Loucy (cell line): ENCODE measurements at regions not wholly inside any gene's neighbourhood (a gene's known extent, or its start where the extent isn't known, plus 50 kb on each side); places are given as distances from the start of the nearest gene placed in this dataset.

Experiments
- H2AFZ ChIP-seq: fragments of 200-600 bp; sonication (generic); 2 replicates; pipeline ENCODE4 v1.6.0; 2016; ENCODE audit warnings: antibody characterized with exemption, mild to moderate bottlenecking, low read length, moderate library complexity
- H3F3A ChIP-seq: fragments of 200-600 bp; 2 replicates; pipeline ENCODE4 v1.6.0; 2016; ENCODE audit warnings: antibody characterized with exemption, low read depth, mild to moderate bottlenecking
- H3K27me3 ChIP-seq: fragments of 200-600 bp; sonication (generic); 2 replicates; pipeline ENCODE4 v1.6.1; 2014; ENCODE audit warnings: low read length, mild to moderate bottlenecking; ENCODE audit not compliant: insufficient read depth, poor library complexity, severe bottlenecking
- H3K36me3 ChIP-seq: fragments of 200-600 bp; sonication (generic); 2 replicates; pipeline ENCODE4 v1.6.1; 2016; ENCODE audit warnings: low read length; ENCODE audit not compliant: insufficient read depth
- H3K4me1 ChIP-seq: fragments of 200-600 bp; sonication (generic); 2 replicates; pipeline ENCODE4 v1.5.1; 2014; ENCODE audit warnings: low read length, mild to moderate bottlenecking; ENCODE audit not compliant: insufficient read depth, poor library complexity, severe bottlenecking
- H3K4me2 ChIP-seq: fragments of 200-600 bp; sonication (generic); 2 replicates; pipeline ENCODE4 v1.6.0; 2014; ENCODE audit warnings: antibody characterized with exemption, low read length, low read depth, mild to moderate bottlenecking; ENCODE audit not compliant: poor library complexity, severe bottlenecking
- H3K4me3 ChIP-seq: fragments of 200-600 bp; sonication (generic); 2 replicates; pipeline ENCODE4 v1.5.1; 2014; ENCODE audit warnings: low read length, mild to moderate bottlenecking, mixed read lengths; ENCODE audit not compliant: poor library complexity, severe bottlenecking
- H3K79me2 ChIP-seq: fragments of 200-600 bp; sonication (generic); 2 replicates; pipeline ENCODE4 v1.6.1; 2014; ENCODE audit warnings: low read length; ENCODE audit not compliant: insufficient read depth
- H3K9ac ChIP-seq: fragments of 200-600 bp; sonication (generic); 2 replicates; pipeline ENCODE4 v1.6.0; 2014; ENCODE audit warnings: mild to moderate bottlenecking, low read depth, low read length, moderate library complexity; ENCODE audit not compliant: poor library complexity, severe bottlenecking
- H3K9me2 ChIP-seq: fragments of 200-600 bp; sonication (generic); replicated peaks from 2 replicates; pipeline ENCODE4 v1.6.1; 2016; ENCODE audit warnings: low read depth, low read length, mixed read lengths
- H3K9me3 ChIP-seq: fragments of 200-600 bp; sonication (generic); 2 replicates; pipeline ENCODE4 v1.6.1; 2014; ENCODE audit warnings: mild to moderate bottlenecking, antibody characterized with exemption, low read length, low read depth; ENCODE audit not compliant: insufficient read depth
- H4K20me1 ChIP-seq: fragments of 200-600 bp; sonication (generic); 2 replicates; pipeline ENCODE4 v1.6.0; 2014; ENCODE audit warnings: antibody characterized with exemption, low read length, mild to moderate bottlenecking; ENCODE audit not compliant: insufficient read depth, poor library complexity, severe bottlenecking
- EZH2phosphoT487 ChIP-seq: fragments of 200-600 bp; IDR thresholded peaks from 2 replicates; pipeline ENCODE4 v1.6.1; 2018; ENCODE audit warnings: antibody characterized with exemption, mild to moderate bottlenecking, moderate library complexity, borderline replicate concordance
- TF ChIP-seq, protein P1 (sequence below): fragments of 200-600 bp; sonication (generic); conservative IDR thresholded peaks from 2 replicates; pipeline ENCODE4 v1.5.1; 2014; ENCODE audit warnings: mild to moderate bottlenecking, antibody characterized with exemption, low read length

DNA sequence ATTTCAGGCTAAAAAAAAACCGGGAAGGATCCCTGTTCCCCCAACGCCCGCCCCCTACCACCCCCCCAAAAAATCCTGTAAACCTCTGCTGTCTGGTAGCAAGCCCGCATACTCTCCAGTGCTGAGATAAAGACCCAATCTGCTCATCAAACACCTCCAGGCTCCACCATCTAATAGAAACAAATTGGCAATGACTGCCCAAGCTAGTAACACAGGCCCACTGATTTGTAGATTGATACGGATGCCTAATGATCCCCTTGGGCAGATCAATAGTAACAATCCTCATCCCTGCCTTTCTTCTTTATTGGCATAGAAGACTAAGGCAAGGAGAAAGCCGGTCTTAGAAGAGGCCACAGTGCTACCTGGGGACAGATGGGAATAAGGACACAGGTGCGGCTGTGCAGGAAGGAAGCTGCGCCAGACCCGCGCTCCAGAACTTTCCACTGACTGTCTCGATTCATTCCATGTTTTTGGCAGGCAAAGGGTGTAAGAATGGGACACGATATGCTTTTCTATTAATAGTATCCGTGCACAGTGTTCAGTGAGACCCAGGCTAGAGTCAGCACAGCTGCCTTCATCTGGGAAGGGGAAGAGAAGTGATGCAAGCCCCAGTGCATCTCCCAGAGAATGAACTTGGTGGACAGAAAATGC lies 407.6 kb upstream of the PSMD7 start:
- no peak overlapping the region for H3K9ac ChIP-seq
- no peaks in the 10 kb centered on the region for H3K9me2 ChIP-seq
- no peak overlapping the region for H3K4me3 ChIP-seq
- H3K4me1 ChIP-seq, result peaks cover 11% of the 10 kb centered on the region
- no peaks in the 10 kb centered on the region for H3K36me3 ChIP-seq
- no peaks in the 10 kb centered on the region for H3F3A ChIP-seq
- no peaks in the 10 kb centered on the region for H3K9me3 ChIP-seq
- H2AFZ ChIP-seq, result no peak overlapping the region
- H4K20me1 ChIP-seq, result no peaks in the 10 kb centered on the region
- H3K79me2 ChIP-seq, result no peaks in the 10 kb centered on the region
- TF ChIP-seq, protein P1, sequence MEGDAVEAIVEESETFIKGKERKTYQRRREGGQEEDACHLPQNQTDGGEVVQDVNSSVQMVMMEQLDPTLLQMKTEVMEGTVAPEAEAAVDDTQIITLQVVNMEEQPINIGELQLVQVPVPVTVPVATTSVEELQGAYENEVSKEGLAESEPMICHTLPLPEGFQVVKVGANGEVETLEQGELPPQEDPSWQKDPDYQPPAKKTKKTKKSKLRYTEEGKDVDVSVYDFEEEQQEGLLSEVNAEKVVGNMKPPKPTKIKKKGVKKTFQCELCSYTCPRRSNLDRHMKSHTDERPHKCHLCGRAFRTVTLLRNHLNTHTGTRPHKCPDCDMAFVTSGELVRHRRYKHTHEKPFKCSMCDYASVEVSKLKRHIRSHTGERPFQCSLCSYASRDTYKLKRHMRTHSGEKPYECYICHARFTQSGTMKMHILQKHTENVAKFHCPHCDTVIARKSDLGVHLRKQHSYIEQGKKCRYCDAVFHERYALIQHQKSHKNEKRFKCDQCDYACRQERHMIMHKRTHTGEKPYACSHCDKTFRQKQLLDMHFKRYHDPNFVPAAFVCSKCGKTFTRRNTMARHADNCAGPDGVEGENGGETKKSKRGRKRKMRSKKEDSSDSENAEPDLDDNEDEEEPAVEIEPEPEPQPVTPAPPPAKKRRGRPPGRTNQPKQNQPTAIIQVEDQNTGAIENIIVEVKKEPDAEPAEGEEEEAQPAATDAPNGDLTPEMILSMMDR, result no peak
- TF ChIP-seq EZH2phosphoT487, result no peak
- no peak overlapping the region for H3K4me2 ChIP-seq
- H3K27me3 ChIP-seq, result no peaks in the 10 kb centered on the region

DNA sequence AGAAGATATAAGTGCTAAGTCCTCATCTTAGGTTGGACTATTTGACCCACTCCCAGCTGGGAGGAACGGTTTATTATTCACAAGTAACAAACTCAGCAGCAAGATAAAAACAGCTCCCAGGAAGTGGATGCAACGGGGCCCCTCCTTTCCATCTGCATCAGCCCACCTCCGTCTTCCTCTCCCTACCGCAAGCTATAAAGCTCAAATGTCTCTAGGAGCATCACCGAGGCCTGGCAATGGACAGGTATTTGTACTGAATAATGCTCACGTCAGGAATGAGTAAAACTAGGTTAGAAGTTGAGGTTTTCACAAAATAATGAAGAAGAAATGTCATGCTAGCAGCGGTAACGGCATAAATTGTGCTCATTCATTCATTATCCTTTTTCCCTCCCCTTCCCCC lies 408.7 kb upstream of the PSMD7 start:
- no peaks in the 10 kb centered on the region for H3K27me3 ChIP-seq
- no peaks in the 10 kb centered on the region for H3K9me2 ChIP-seq
- peaks cover 11% of the 10 kb centered on the region for H3K4me1 ChIP-seq
- no peak overlapping the region for H2AFZ ChIP-seq
- H3K4me3 ChIP-seq, result no peak overlapping the region
- no peaks in the 10 kb centered on the region for H4K20me1 ChIP-seq
- no peak overlapping the region for H3K4me2 ChIP-seq
- no peaks in the 10 kb centered on the region for H3K79me2 ChIP-seq
- no peaks in the 10 kb centered on the region for H3F3A ChIP-seq
- no peaks in the 10 kb centered on the region for H3K36me3 ChIP-seq
- no peak for TF ChIP-seq EZH2phosphoT487
- H3K9me3 ChIP-seq, result no peaks in the 10 kb centered on the region
- H3K9ac ChIP-seq, result no peak overlapping the region

DNA sequence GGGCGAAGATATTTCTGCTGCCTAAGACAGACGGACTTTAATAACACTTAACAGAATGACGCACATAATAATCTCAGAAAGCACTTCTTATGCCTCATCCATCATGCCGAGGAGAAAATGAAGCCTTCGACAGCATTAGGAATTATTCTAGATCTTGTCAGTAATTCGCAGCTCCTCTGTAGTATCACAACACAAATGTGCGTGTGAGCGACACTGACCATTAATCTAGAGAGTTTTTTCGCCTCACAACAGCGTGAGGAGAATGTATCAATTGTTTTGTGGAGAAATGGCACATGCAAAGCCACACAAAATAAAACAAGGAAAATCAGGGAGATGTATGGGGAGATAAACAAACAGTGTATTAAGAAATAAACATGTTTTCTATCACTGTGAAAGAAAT lies 410.2 kb upstream of the PSMD7 start:
- H3K4me1 ChIP-seq, result peaks cover 8% of the 10 kb centered on the region
- H3K9me2 ChIP-seq, result no peaks in the 10 kb centered on the region
- no peaks in the 10 kb centered on the region for H3F3A ChIP-seq
- H3K79me2 ChIP-seq, result no peaks in the 10 kb centered on the region
- no peak overlapping the region for H2AFZ ChIP-seq
- H3K9me3 ChIP-seq, result no peaks in the 10 kb centered on the region
- no peaks in the 10 kb centered on the region for H3K27me3 ChIP-seq
- no peak overlapping the region for H3K4me2 ChIP-seq
- no peak overlapping the region for H3K9ac ChIP-seq
- H3K36me3 ChIP-seq, result no peaks in the 10 kb centered on the region
- TF ChIP-seq EZH2phosphoT487, result no peak
- TF ChIP-seq, protein P1, result no peak
- no peaks in the 10 kb centered on the region for H4K20me1 ChIP-seq
- H3K4me3 ChIP-seq, result no peak overlapping the region

DNA sequence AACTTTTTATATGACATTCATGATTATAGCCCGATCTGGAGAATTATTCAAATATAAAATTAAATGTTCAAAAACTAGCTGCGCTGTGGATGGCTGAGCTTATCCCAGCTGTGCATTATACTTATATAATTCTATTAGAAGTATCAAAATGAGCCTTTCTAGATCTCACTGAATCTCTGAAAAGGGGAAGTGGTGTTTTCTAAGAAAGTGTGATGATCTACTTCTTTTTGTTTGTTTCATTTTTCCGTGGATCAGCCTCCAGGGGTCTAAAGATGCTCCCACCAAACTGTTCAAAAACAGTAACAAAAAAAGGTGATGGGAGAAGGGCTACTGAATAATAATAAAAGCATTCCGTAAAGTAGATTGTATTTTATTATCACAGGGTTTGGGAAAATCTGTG lies 411.3 kb upstream of the PSMD7 start:
- Histone ChIP-seq H3K9ac (no peak overlapping the region), H3K27me3 (no peaks in the 10 kb centered on the region), H3K36me3 (no peaks in the 10 kb centered on the region), H3K9me3 (no peaks in the 10 kb centered on the region), H3F3A (no peaks in the 10 kb centered on the region), H3K4me1 (peaks cover under 1% of the 10 kb centered on the region), H2AFZ (no peak overlapping the region), H3K9me2 (no peaks in the 10 kb centered on the region), H3K4me3 (no peak overlapping the region), H4K20me1 (no peaks in the 10 kb centered on the region), H3K79me2 (no peaks in the 10 kb centered on the region), H3K4me2 (no peak overlapping the region)
- no peak for TF ChIP-seq EZH2phosphoT487
- TF ChIP-seq, protein P1, result no peak
